Spinal cord (tissue), 9 donors: ENCODE measurements at regions not wholly inside any gene's neighbourhood (a gene's known extent, or its start where the extent isn't known, plus 50 kb on each side); places are given as distances from the start of the nearest gene placed in this dataset.
"Not testable (repeated sequence)": the region's sequence is repeated elsewhere in the genome, so short reads cannot be mapped to it uniquely, and the experiment has no call there.

Experiments
- DNase-seq, 6 donors: peaks; one replicate each; pipeline versions ENCODE4 v3.0.0 to v3.0.0-alpha.2; 2013 to 2015; ENCODE audit warnings: low spot score in 6 of 6, low read depth in 4 of 6
- H3K27ac ChIP-seq: one replicate; pipeline ENCODE4 v1.5.1; 2013; ENCODE audit warnings: low read depth, low read length, control low read depth
- H3K27me3 ChIP-seq: one replicate; pipeline ENCODE4 v1.6.1; 2013; ENCODE audit warnings: low read length; ENCODE audit not compliant: control insufficient read depth, insufficient read depth
- H3K36me3 ChIP-seq: one replicate; pipeline ENCODE4 v1.6.1; 2013; ENCODE audit warnings: low read length; ENCODE audit not compliant: control insufficient read depth, insufficient read depth
- H3K4me1 ChIP-seq: one replicate; pipeline ENCODE4 v1.6.1; 2013; ENCODE audit warnings: low read length; ENCODE audit not compliant: control insufficient read depth, insufficient read depth
- H3K4me3 ChIP-seq: one replicate; pipeline ENCODE4 v1.5.1; 2013; ENCODE audit warnings: low read depth, low read length, control low read depth
- H3K9me3 ChIP-seq: one replicate; pipeline ENCODE4 v1.6.1; 2013; ENCODE audit warnings: low read length; ENCODE audit not compliant: control insufficient read depth, insufficient read depth
- WGBS: methylation state at CpG from one replicate; pipeline ENCODE4 v1.1.5; 2013; ENCODE audit warnings: missing lambda C conversion rate; ENCODE audit not compliant: insufficient coverage; 5-methylcytosine and 5-hydroxymethylcytosine counted together
- donor health status: healthy.

- peaks cover 11% of the 10 kb centered on the region for H3K4me1 ChIP-seq
- no peaks in the 10 kb centered on the region for H3K36me3 ChIP-seq
- WGBS = 44% methylated on average over 10 of the region's 12 CpGs
- peak overlapping the region; percentile 20 for H3K4me3 ChIP-seq
- no peaks in the 10 kb centered on the region for H3K27me3 ChIP-seq
- H3K27ac ChIP-seq = peak overlapping the region; percentile 79
- H3K9me3 ChIP-seq = no peaks in the 10 kb centered on the region
- peak in 4 of 6 donors; percentile 44 to 87 (median 72) for DNase-seq
Observed at GRCh38 chr13:50529154-50529882, 314.2 kb downstream of the DLEU7 start.

GRCh38 chr13:50531917-50532899 lies 311.3 kb downstream of the DLEU7 start:
- Histone ChIP-seq H3K4me3 (no peak overlapping the region), H3K4me1 (peaks cover 7% of the 10 kb centered on the region), H3K27ac (no peak overlapping the region), H3K27me3 (no peaks in the 10 kb centered on the region), H3K36me3 (no peaks in the 10 kb centered on the region), H3K9me3 (peaks cover 7% of the 10 kb centered on the region)
- no CpG with 5 or more reads among the region's 5 CpGs for WGBS
- DNase-seq = peak in 2 of 6 donors; percentile 42 to 71

GRCh38 chr13:50535050-50535449 lies 308.4 kb downstream of the DLEU7 start:
- no peak overlapping the region for H3K27ac ChIP-seq
- H3K4me3 ChIP-seq = no peak overlapping the region
- peaks cover 7% of the 10 kb centered on the region for H3K9me3 ChIP-seq
- H3K27me3 ChIP-seq = no peaks in the 10 kb centered on the region
- no peaks in the 10 kb centered on the region for H3K36me3 ChIP-seq
- DNase-seq = no peak
- no peaks in the 10 kb centered on the region for H3K4me1 ChIP-seq

GRCh38 chr13:50537029-50537428 lies 306.5 kb downstream of the DLEU7 start:
- WGBS = 88% methylated on average over 1 of the region's 1 CpG
- Histone ChIP-seq H3K9me3 (peaks cover 7% of the 10 kb centered on the region), H3K4me3 (no peak overlapping the region), H3K27ac (no peak overlapping the region), H3K36me3 (no peaks in the 10 kb centered on the region), H3K4me1 (no peaks in the 10 kb centered on the region), H3K27me3 (no peaks in the 10 kb centered on the region)
- no peak for DNase-seq

GRCh38 chr13:50539791-50540530 lies 303.5 kb downstream of the DLEU7 start:
- H3K27me3 ChIP-seq = no peaks in the 10 kb centered on the region
- H3K4me1 ChIP-seq = no peaks in the 10 kb centered on the region
- H3K4me3 ChIP-seq = no peak overlapping the region
- DNase-seq = no peak
- peaks cover 4% of the 10 kb centered on the region for H3K9me3 ChIP-seq
- H3K27ac ChIP-seq = no peak overlapping the region
- H3K36me3 ChIP-seq = no peaks in the 10 kb centered on the region

- Histone ChIP-seq H3K4me3 (no peak overlapping the region), H3K27me3 (no peaks in the 10 kb centered on the region), H3K27ac (peak overlapping the region; percentile 59), H3K4me1 (no peaks in the 10 kb centered on the region), H3K9me3 (no peaks in the 10 kb centered on the region), H3K36me3 (no peaks in the 10 kb centered on the region)
- no peak for DNase-seq
- no CpG with 5 or more reads among the region's 2 CpGs for WGBS
Observed at GRCh38 chr13:50543141-50543540, 300.4 kb downstream of the DLEU7 start.

GRCh38 chr13:50543782-50544181 lies 299.7 kb downstream of the DLEU7 start:
- H3K27ac ChIP-seq = peak overlapping the region; percentile 59

GRCh38 chr13:50544211-50544610 lies 299.3 kb downstream of the DLEU7 start:
- H3K27ac ChIP-seq = peak overlapping the region; percentile 59
- no peaks in the 10 kb centered on the region for H3K27me3 ChIP-seq
- H3K4me3 ChIP-seq = no peak overlapping the region
- WGBS = 80% methylated on average over 1 of the region's 3 CpGs
- H3K36me3 ChIP-seq = no peaks in the 10 kb centered on the region
- no peak for DNase-seq
- H3K4me1 ChIP-seq = no peaks in the 10 kb centered on the region
- no peaks in the 10 kb centered on the region for H3K9me3 ChIP-seq

More at GRCh38 chr13:50543782-50544181, 299.7 kb downstream of the DLEU7 start:
- no peaks in the 10 kb centered on the region for H3K36me3 ChIP-seq
- WGBS = no CpG with 5 or more reads among the region's 6 CpGs
- H3K27me3 ChIP-seq = no peaks in the 10 kb centered on the region
- no peaks in the 10 kb centered on the region for H3K4me1 ChIP-seq
- H3K4me3 ChIP-seq = no peak overlapping the region
- peak in 2 of 6 donors; percentile 33 to 60 for DNase-seq
- H3K9me3 ChIP-seq = no peaks in the 10 kb centered on the region

- H3K4me3 ChIP-seq, DNase-seq, H3K36me3 ChIP-seq, H3K4me1 ChIP-seq, H3K27ac ChIP-seq, H3K9me3 ChIP-seq, H3K27me3 ChIP-seq: not testable (repeated sequence)
- no CpG with 5 or more reads among the region's 2 CpGs for WGBS
Observed at GRCh38 chr13:50547175-50547574, 296.3 kb downstream of the DLEU7 start.
